Fibroblast of skin of scalp (primary cell): ENCODE measurements at regions not wholly inside any gene's neighbourhood (a gene's known extent, or its start where the extent isn't known, plus 50 kb on each side); places are given as distances from the start of the nearest gene placed in this dataset.
"Not testable (repeated sequence)": the region's sequence is repeated elsewhere in the genome, so short reads cannot be mapped to it uniquely, and the experiment has no call there.

Experiments
- DNase-seq: peaks from one replicate; pipeline ENCODE4 v3.0.0-alpha.2; 2013

DNA sequence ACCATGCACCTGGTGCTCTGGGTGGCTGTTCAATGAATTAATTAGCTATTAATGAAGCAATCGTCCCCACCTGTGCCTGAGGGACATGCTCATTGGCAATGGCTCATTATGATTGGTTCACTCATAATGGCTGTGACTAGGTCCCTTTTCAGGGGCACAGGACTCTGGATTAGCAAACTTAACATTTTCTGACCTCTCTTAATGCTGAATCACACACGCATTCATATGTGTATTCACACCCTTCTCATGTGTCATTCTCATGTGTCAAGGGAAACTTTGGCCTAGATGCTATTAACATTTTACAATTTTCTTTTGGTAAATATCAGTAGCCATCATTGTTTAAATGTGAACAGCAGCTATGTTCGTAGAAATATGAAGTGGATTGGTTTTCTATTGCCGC is 98.9 kb upstream of the PMAIP1 start:
- DNase-seq: no peak

DNA sequence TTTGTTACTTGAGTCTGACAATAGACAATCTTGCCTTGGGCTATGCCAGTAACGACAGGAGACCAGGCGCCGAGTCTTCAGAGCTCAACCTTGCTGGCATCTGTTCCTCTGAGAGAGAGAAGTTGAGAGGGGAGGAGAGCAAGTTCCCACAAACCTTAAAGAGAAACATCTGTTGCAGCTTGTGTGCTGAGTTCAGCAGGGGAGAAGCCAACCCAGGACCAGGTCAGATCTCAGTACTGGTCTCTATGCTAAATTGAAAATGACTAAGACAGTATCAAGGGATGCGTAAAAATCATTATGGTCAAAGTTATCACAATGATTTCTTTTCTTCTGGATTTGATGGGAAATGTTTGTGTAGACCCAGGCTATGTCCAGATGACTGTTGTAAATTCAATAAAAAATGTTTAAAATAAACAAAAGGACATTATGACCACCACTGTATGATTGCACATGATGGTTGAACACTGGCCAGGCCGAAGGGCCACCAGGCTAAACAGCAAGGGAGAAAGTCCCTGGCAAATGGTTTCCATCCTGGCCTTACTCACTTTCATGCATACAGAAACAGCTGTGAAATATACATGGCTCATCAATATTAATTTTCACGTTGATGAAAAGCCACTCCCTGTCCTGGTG is 100.3 kb upstream of the PMAIP1 start:
- DNase-seq: peak; percentile 29

DNA sequence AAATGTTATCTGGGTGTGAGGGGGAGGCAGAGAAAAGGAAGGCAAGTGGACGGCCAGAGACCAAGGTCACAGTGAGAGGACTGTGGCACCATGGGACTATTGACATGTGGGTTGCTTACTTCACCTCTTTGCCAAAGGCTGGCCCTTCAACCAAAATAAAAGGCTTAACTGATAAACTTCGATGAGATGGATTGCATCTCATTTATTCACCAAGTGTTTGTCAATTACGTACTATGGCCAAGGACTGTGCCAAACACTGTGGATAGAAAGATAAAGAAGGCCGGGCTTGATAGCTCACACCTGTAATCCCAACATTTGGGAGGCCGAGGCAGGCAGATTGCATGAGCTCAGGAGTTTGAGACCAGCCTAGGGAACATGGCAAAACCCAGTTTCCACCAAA is 98.7 kb upstream of the CCBE1 start:
- DNase-seq: no peak

DNA sequence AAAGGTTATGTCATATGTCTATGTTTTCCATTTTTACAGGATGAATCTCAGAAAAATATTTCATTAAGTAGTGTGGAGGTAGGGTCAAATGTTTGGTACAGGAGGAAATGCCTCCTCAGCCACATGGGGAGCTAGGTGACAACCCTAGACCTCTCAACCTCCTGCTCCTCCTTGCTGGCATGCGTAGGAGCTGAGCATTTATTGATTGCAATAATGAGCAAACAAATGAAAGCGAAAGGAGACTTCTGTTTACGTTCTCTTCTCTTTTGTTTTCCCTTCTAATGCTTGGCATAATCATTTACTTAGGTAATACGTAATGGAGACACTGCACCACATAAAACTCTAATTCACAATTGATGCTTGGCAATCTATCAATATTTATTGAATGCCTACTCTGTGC is 95.1 kb upstream of the CCBE1 start:
- DNase-seq: no peak

DNA sequence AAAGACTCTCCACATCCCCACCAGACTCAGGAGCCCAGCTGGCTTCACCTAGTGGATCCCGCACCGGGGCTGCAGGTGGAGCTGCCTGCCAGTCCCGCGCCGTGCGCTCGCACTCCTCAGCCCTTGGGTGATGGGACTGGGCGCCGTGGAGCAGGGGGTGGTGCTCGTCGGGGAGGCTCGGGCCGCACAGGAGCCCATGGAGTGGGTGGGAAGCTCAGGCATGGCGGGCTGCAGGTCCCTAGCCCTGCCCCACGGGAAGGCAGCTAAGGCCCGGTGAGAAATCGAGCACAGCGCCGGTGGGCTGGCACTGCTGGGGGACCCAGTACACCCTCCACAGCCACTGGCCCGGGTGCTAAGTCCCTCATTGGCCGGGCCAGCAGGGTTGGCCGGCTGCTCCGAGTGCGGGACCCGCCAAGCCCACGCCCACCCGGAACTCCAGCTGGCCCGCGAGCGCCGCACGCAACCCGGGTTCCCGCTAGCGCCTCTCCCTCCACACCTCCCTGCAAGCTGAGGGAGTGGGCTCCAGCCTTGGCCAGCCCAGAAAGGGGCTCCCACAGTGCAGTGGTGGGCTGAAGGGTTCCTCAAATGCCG is 93.2 kb upstream of the CCBE1 start:
- DNase-seq: not testable (repeated sequence)

DNA sequence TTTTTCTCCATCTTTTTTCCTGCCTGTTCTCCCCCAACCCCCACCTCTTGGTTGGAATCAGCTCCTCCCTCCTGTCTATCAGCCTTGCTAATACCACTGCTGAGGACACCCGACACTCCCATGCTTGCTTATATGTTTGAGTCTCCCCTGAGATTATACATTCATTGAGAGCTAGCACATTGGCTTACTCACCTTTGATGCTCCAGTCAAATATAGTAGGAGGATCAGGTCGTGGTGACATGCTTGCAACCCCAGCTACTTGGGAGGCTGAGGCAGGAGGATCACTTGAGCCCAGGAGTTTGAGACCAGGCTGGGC is 91.5 kb upstream of the CCBE1 start:
- no peak for DNase-seq

DNA sequence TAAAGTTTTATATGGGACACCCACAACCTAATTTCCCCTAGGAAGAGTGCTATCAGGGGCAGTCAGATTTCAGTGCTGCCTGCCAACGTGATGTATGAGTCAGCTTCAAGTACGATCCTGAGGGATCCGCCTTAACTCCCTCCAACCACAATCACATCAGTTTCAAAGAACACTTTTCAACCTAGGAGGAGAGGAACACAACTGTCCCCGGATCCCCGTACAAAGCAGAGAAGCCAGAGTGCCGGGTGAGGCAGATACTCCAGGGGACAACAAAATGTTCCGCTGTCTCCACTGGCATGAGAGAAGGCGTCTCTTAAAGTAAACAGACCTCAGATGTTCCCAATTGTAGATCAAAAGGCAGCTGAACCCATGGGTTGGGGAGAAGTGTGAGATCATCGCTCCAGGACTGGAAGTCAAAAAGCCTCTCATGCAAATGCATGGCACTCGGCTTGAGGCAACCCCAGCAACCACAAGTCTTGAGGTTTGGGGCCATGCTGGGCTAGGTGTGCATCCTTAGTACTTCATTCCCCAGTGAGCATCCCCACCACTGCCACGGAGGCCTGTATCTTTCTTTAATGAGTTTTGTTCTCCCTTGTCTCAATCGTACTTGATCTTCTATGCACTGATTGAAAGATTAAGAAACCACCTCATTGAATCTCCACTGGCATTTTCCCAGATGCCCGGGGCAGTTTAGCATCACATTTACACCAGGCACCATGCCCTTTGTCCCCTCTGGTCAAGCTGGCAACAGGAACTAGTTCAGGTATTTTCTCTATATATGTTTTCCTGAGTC is 91.0 kb upstream of the CCBE1 start:
- peak; percentile 76 for DNase-seq

DNA sequence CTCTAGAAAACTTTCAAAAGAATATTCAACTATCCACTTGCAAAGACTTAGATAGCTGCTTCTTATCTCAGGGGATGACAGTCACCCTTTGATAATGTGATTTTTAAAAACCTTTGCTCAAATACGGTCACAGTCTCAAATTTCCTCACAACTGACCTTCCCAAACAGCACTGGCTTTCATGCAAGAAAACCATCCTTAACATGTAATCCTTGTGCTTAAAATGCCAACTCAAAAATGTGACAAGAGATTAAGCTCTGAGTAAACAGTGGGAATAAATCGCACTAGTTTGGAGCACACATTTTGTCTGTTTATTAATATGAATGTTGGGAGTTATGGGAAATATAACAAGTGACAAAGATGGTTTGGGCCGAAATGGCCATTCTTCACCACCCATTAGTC is 87.5 kb upstream of the CCBE1 start:
- DNase-seq: no peak

DNA sequence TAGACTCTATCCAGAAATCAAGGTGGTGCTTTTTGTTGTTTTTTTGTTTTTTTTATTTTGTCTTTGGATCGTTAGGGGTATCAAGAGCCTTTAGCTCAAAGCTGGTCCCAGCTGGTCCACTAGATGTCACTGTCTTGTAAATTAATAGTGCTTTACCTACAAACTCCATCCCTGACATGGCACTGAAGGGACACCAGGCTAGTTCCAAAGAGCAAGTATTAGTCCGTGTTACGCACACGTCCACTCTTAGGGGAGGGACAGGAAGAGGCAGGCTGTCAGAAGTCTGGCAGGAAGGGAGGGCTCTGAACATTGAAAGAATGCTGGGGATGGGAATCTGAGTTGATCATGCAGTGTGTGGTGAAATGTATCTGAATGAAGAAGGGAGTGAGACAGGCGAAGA is 85.9 kb upstream of the CCBE1 start:
- peak; percentile 83 for DNase-seq

DNA sequence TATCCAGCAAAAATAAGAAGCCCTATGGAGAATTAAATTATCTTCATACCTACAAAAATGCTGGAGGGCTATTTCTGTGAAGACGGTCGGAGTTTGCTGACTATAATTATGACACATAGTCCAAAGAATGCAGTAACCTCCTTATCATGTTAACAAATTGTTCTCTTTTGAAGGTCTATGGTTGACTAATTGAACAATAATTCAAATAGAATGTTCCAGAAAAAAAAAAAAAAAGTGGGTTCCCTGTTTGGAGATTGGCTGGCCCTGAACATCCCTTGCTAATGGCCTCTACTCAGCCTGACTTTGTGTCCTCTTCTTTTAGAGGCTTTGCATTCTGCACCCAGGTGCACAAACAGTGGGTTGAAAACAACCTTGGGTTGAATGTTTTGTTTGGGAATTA is 82.8 kb upstream of the CCBE1 start:
- peak; percentile 66 for DNase-seq

DNA sequence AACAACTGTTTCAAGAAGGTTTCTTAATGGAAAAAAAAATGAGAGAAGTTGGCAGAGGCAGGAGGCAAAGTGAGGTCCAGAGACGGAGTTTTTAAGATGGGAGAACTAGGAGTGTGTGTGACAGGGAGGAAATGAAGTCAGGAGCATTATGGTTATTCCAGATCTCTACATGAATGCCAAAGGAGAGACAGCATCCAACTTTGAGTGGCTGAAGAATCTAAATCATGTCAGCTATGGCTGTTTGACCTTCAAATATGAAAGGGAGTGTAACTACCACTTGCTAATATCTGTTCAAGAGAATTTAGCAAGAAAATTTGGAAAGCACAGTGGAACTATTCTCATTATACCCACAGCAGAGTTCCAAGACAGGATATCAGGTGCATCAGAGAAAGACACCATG is 81.2 kb upstream of the CCBE1 start:
- DNase-seq: no peak

DNA sequence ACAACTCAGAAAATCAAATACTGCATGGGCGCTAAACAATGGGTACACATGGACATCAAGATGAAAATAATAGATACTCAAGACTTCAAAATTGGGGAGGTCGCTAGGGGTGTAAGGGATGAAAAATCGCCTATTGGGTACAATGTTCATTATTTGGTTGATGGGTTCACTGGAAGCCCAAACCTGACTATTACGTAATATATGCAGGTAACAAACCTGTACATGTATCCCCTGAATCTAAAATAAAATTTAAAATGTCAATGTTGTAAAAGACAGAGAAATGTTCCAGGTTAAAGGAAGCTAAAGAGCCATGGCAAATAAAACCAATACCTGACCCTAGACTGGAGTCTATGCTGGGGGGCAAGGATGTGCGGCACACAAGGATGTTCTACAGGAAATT is 80.4 kb upstream of the CCBE1 start:
- DNase-seq: no peak

DNA sequence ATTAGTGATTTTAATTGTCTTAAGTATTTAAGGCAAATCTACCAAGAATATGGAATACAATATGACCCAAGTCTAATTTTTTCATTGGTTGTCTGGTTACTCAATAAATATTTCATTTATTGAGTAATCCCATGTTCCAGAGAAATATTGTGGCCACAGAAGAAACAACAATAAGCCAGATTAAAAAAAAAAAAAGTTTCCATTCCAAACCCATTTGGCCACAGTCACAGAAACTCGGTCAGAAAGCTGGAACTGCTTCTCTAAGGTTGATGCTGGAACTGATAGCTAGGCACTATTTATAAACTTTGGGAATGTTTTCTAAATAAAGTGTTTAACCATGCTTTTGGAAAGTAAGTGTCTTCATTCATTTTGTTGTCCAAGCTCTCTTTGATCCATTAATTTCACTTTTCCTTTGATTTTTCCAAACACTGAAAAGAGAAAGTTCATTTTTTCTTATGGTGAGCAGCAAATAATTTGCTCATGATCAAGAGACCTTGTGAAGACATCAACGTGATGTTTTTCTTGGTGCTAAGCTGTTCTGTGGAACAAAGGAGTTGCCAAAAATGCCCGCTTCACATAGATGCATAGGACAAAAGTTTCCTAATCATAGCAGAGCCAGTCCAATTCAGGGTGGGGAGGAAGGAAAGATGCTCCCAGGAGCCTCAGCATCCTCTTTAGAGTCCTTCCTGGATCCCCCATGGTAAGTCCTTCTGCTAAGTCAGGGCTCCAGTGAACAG is 72.1 kb upstream of the CCBE1 start:
- DNase-seq: peak; percentile 73

DNA sequence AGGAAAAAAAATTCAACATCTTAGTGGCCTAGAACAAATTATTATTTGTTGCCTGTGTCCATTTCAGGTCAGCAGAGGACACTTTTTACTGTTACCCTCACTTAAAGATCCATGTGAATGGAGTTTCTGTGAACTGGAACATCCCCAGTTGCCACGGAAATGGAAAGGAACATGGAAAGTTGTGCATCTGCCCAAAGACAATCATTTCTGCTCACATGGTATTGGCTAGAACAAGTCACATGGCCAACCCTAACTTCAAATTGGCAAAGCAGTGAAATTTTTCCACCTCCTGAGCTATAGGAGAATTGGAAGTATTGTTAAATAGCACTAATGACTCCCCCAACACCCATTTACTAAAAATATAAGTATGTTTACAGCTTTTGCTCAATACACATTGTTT is 71.2 kb upstream of the CCBE1 start:
- no peak for DNase-seq

DNA sequence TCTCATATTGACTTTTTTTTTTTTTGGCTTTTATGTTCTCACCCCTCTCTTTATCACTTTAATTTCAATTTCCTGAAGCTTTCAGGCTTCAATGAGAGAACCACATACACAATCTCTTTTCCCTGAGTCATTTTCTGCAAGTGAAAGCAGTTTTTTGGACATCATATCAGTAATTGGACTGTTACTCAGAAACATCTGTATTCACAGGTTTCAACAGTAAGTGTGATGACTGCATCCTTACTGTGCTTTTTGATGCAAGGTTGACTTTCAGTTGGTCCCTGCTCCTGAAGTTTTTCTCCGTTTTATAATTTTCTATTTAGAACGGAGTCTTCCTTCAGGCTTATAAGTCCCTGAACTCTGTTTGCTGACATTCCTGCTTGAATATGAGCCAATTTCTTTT is 70.5 kb upstream of the CCBE1 start:
- no peak for DNase-seq

DNA sequence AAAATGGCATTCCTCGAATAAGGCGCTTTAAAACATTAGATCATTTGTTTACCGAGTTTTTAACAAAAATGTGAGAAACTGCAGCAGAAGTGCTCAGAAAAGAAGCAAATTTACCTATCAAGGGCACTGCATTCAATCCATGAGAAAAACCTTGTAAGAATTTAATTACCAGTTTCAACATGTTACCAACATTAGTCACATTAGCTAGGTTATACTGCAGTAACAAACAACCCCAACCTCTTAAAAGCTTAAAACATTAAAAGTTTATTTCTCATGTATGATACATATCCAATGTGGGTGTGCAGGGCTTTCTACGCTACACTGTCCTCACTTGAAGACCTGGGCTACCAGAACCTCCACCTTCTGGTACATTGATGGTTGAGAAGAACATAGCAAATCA is 68.1 kb upstream of the CCBE1 start:
- DNase-seq: no peak

DNA sequence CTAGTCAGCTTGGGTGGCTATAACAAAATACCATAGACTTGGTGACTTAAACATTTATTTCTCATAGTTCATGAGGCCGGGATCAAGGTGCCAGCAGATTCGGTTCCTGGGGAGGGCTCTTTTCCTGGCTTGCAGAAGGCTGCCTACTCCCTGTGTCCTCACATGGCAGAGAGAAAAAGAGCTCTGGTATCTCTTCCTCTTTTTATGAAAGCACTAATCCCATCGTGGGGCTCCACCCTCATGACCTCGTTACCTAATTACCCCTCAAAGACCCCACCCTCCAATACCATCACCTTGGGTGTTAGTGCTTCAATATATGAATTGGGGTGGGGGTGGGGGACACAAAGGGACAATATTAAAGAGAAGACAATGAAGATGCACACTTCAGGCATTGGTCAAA is 67.1 kb upstream of the CCBE1 start:
- DNase-seq: no peak

DNA sequence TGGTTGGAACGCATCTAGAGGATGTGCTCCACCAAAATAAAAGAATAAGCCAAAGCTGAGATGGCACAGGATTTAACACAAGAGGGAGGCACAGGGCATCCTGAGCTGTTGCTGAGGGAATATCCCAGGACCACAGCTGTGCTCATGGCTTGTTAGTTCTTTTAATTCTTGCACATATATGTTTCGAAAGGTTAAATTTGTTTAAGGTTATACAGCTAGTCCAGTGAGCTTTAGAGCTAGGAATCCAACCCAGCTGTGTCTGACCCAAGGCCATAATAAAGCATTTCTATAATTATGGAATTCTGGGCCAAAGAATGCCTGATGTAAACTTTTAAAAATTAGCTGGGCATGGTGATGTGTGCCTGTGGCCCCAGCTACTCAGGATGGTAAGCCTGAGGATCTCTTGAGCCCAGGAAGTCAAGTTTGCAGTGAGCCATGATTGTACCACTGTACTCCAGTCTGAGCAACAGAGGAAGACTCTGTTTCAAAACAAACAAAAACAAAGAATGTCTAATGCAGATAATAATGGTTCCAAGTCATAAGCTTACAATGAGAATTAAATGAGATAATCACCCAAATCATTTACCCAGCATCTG is 66.4 kb upstream of the CCBE1 start:
- DNase-seq: no peak

DNA sequence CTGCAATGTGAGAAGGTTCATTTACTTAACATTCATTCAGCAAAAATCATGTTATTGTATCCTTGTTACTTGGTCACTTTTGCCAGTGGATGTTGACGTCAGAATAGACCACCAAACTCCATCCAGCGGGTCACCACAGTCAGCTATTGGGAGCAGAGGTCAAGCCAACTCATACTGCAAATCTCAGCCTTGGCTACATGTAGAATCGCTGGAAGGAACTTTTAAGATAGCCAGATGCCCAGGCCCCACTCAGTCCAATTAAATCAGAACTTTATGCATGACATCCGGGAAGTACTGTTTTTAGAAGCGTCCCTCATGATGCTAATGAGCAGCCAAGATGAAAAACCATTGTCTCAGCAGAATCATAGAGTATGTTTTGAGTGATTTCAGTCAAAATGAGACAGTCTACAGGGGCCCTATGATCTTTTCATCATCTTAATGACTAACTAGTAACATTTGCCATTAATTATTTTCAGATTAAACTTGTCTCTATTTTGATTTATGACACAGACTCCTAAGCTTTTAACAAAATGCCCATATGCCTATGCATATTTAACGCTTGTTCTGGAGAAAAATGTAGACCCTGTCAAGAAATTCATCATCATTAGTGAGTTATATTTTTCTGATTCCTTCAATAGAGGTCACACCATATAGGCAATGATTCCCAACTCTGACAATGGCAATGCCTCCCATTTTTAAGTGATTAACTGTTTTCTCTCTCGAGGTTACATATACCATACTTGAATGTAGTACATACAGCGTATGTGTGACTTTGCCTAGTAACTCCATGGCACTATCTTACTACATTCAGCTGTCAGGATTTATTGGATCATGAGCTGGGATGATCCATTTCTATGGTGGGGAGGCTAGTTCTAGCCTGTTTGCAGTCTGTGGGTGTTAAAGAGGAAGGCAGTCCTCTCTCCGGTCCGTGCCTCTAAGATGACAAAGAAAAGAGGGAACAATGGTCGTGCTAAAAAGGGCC is 63.7 kb upstream of the CCBE1 start:
- no peak for DNase-seq

DNA sequence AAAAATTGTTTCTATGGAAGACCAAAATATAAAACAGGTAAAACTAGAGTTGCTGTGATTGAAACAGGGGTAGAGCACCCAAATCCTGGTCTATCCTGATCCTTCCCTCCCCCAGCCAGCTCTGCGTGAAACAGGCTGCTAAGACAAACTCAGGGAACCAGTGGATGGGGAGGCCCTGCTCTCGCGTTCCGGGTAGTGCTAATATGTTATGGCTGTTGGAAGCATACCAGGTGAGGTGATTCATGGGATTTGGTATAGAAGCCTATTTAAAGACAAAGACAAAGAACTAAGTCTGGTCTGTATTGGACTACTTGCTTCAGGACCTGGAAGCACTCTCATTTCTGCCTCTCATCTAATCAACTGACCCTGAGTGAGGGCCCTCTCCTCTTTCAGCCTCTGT is 63.0 kb upstream of the CCBE1 start:
- DNase-seq: no peak

DNA sequence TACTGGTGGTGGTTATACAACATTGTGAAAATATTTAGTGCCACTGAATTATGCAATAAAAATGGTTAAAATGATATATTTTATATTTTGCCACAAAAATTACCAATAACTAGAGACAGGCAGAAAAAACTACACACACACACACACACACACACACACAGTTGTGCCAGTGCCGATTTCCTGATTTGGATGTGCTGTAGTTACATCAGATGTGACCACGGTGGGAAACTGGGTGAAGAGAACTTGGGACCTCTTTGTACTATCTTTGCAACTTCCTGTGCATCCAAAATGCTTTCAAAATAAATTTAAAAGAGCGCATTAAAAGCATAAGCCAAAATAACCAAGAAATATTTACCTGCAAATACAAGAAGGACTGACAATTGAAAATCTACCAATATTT is 61.6 kb upstream of the CCBE1 start:
- no peak for DNase-seq

DNA sequence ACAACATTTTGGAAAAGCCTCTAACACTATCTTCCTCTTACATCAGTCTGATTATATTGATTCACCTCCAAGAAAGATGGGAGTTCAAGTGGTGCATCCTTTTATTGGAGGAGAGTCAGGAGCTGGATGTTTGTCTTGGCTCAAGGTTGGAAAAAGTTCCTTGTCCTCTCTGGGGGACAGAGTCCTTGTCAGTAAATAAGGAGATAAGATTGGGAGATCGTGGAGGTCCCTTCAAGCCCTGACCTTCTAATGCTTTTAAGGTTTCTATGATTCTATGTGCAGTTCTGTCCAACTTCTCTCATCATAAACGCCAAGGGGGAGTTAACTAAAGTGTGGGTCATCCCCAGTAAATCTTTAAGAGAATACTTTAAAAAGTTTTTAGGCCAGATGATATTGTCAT is 60.9 kb upstream of the CCBE1 start:
- no peak for DNase-seq
